GM19239 (cell line): ENCODE measurements at regions not wholly inside any gene's neighbourhood (a gene's known extent, or its start where the extent isn't known, plus 50 kb on each side); places are given as distances from the start of the nearest gene placed in this dataset.

Experiments
- DNase-seq: peaks from one replicate; pipeline ENCODE4 v3.0.0; 2011; ENCODE audit warnings: low spot score; ENCODE audit not compliant: insufficient read length
- FAIRE-seq: peaks from 2 replicates; lab custom pipeline; 2011; peaks lifted over from hg19 to GRCh38; lab: Jason Lieb, UNC

GRCh38 chr13:72284791-72285190 is 417.8 kb upstream of the DACH1 start:
- no peak for FAIRE-seq
- DNase-seq: no peak

DNA sequence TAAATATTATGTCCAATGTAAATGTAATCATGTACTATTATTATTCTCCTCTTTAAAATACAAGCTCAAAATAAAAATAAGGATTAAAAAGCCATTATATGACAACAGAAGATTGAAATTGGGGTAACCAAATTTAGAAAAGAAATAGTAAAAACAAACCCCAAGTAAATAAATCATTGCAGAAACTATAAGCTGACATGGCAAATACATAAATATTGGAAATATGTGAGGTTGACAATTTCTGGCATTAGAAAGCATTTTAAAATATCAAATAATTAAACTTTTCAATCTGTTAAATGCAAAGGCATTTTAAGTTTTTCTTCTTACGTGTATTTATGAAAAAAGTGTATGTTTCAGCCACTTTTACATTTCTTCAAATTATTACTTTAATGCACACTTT is 394.7 kb upstream of the DACH1 start:
- FAIRE-seq (no peak), DNase-seq (no peak)

- no peak for DNase-seq
- FAIRE-seq: no peak
Observed at GRCh38 chr13:72259528-72259927, 392.5 kb upstream of the DACH1 start.

DNA sequence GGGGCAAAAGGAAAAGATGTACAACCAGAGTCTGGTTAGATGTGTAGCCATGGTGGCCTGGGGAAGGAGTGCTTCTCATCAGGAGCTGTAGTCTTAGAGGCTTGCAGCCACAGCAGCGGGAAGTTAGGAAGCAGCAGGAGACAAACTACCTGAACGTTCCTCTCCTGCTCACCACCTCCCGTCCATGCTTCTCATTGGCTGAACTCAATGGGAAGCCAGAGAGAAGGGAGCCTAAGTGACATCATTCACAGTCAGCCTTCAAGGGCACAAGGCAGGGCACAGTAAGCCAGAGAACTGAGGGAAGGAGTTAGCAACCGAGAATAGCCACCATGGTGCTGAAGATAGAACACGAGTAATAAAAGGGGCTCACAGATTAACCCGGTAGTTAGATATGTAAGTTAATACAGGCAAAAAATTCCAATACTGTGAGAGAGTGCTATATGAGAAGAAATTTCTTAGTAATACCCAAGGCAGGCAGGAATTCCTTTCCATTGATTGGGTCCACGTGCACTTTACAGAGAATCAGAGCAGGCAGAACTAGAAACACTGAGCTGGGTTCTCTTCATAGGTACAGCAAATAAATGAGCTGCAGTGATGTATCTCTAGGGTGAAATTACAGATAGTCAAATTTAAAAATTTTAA is 391.5 kb upstream of the DACH1 start:
- no peak for FAIRE-seq

DNA sequence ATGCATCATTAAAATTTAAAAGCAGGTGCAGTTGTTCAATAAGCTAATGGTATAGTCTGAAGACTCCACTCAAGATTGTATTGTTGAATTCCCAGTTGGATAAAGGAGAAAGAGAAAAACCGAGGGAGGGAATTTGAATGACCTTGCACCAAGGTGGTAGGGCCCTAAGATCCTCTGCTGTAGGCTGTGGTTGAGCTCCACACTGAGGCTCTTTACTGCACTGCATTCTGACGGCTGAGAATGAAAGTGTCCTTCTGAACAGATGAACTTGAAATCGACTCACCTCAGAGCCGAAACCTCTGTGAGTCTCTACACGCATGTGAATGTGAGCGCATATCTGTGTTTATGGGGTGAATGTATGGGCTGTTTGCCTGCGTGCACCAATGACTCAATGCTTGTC is 388.9 kb upstream of the DACH1 start:
- DNase-seq: no peak
- no peak for FAIRE-seq

More for the DNA sequence above, 391.5 kb upstream of the DACH1 start:
- no peak for DNase-seq

DNA sequence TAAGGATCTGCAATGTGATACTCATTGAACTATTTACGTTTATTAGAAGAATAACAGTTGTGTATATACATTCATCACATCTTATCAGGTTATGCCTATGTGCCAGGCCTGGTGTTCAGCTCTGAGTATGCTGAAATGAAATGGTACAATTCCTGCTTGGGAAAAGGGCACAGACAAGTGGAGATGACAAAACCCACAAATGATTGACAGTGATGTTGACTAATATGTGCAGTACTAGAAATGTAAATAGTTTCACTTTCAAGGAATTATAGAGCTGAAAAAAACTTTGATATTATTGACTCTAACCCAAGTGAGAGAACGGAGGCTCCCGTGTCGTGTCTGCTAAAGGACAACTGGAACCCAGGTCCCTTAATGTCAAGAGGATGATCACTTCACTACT is 386.8 kb upstream of the DACH1 start:
- DNase-seq: no peak
- no peak for FAIRE-seq

- DNase-seq (no peak), FAIRE-seq (no peak)
Observed at GRCh38 chr13:72246396-72246795, 379.4 kb upstream of the DACH1 start.

- DNase-seq (no peak), FAIRE-seq (no peak)
Observed at GRCh38 chr13:72244788-72245187, 377.8 kb upstream of the DACH1 start.

DNA sequence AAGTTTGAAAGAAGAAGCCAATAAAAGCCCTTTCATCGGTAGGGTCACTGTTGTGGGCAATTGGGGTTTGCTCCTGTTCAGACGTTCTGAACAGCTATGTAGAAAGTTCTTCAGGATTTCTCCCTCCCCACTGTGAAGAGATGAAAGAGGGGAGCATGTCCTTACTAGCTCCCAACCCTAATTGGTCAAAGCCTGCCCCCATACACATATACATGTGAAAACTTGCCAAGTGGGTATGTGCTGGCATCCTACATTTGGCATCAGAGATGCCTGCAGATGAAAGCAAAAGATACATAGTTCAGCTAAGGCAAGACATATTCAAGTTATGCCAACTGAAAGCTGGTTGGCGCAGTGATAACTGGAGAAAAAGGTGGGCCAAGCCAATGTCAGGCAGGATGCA is 363.1 kb upstream of the DACH1 start:
- FAIRE-seq (no peak), DNase-seq (no peak)

DNA sequence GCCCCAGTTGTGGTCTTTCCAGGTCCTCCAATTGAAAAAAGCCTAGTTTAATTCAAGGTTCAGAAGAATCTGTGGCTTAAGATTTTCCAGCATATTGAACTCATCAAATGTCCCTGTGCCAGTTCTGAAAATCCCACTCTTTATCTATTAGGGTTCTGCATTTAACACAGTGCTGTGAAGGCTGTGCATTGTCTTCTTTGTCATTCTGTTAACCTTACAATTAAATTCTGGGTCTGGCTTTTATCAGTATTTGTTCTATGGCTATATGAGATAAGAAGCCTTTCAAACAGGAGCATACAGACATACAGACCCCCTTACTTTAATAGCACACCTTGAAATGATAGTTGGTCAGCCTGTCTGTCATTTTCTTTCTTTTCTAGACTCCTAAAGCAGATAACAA is 362.1 kb upstream of the DACH1 start:
- DNase-seq (no peak), FAIRE-seq (no peak)

GRCh38 chr13:72221276-72221962 is 354.4 kb upstream of the DACH1 start:
- DNase-seq (peak; percentile 1), FAIRE-seq (no peak)

DNA sequence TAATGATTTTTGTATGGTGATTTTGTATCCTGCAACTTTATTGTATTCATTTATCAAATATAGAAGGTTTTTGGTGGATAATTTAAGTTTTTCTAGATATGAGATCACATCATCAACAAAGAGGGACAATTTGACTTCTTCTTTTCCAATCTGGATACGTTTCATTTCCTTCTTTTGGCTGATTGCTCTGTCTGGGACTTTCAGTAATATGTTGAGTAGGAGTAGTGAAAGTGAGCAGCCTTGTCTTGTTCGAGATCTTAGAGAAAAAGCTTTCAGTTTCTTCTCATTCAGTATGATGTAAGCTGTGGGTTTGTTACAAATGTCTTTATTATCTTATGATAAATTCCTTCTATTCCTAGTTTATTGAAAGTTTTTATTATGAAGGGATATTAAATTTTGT is 352.0 kb upstream of the DACH1 start:
- no peak for FAIRE-seq

DNA sequence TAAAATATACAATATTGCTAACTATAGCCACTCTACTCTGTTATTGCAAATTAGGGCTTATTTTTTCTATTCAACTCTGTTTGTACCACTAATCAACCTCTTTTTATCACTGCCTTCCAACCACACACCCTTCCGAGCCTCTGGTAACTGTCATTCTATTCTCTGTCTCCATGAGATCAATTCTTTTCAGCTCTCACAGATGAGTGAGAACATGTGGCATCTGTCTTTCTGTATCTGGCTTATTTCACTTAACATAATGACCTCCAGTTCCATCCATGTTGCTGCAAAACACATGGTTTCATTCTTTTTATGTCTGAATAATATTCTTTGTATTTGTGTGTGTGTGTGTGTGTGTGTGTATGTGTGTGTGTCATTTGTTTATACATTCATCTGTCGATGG is 350.1 kb upstream of the DACH1 start:
- FAIRE-seq (no peak), DNase-seq (no peak)

More for the DNA sequence above, 352.0 kb upstream of the DACH1 start:
- no peak for DNase-seq

DNA sequence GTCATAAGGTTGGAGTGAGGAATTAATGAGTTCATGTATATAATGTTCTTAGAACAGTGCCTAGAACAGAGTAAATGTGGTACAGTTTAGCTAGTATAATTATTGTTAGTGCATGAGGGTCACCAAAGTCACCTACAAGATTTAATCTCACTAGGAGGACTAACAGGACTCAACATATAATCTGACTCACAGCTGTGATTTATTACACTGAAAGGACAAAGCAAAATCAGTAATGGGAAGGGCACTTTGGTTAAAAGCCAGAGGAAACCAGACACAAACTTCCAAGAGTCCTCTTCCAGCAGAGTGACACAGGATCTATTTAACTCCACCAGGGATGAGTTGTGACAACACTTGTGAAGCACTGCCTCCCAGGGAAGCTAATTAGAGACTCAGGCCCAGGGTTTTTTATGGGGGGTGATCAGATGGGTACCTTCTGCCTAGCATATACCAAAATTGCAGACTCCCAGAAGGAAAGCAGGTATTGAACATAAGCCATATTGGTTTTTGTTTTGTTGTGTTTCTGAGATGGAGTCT is 341.2 kb upstream of the DACH1 start:
- FAIRE-seq (no peak), DNase-seq (no peak)

- FAIRE-seq (no peak), DNase-seq (no peak)
Observed at GRCh38 chr13:72205773-72206172, 338.8 kb upstream of the DACH1 start.

GRCh38 chr13:72204291-72204690 is 337.3 kb upstream of the DACH1 start:
- DNase-seq (no peak), FAIRE-seq (no peak)

- FAIRE-seq: no peak
- DNase-seq: no peak
Observed at GRCh38 chr13:72201726-72202125, 334.7 kb upstream of the DACH1 start.

- FAIRE-seq (no peak), DNase-seq (no peak)
Observed at GRCh38 chr13:72199640-72200039, 332.6 kb upstream of the DACH1 start.

DNA sequence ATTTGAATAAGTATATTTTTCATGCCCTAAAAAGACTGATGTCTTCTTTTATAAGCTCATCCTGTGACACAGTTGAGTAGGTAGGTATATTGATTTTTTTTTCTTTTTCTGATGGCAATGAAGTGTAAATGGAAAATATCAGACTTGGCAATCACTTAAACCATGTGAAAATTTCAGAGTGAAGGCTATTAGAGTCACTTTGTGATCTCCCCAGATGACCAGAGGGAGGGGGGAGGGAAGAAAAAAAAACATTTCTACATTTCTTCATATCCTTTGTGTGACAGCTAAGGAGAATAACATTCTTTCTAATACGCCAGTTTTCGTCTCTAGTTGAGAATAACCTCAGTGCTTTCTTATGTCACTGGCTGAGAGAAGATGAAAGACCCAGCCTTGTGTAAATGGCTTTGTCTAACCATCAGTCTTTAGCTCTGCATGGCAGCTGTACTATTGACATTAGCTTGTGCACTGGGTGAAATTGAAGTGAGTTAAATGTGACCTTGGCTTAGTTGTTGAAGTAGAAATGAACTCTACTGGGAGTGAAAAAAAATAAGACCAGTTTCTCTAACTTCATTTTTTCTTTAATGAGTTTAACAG is 332.1 kb upstream of the DACH1 start:
- no peak for DNase-seq
- FAIRE-seq: no peak

GRCh38 chr13:72198042-72198441 is 331.0 kb upstream of the DACH1 start:
- no peak for DNase-seq

GRCh38 chr13:72195044-72195704 is 328.2 kb upstream of the DACH1 start:
- DNase-seq (no peak), FAIRE-seq (no peak)

More at GRCh38 chr13:72198042-72198441, 331.0 kb upstream of the DACH1 start:
- FAIRE-seq: no peak
